H1 (cell line): ENCODE measurements at regions not wholly inside any gene's neighbourhood (a gene's known extent, or its start where the extent isn't known, plus 50 kb on each side); places are given as distances from the start of the nearest gene placed in this dataset.

Source experiments
- CTCF ChIA-PET: fragments of 300-600 bp; sonication (Branson Sonifier 250); formaldehyde crosslinking; loops from one replicate; lab custom pipeline; 2021; ENCODE audit not compliant: partially characterized antibody; lab: Charles Lee
- POLR2A ChIA-PET: fragments of 300-600 bp; sonication (Branson Sonifier 250); formaldehyde crosslinking; loops from one replicate; lab custom pipeline; 2021; ENCODE audit warnings: inconsistent platforms; ENCODE audit not compliant: partially characterized antibody; lab: Charles Lee
- DNase-seq, 2 experiments: peaks; one replicate each; pipeline versions ENCODE4 v3.0.0 to v3.0.0-alpha.2; 2010 to 2022; ENCODE audit warnings: low spot score in 2 of 2, low read depth in 1 of 2, mixed read lengths in 1 of 2
- FAIRE-seq: peaks from 2 replicates; lab custom pipeline; 2011; peaks lifted over from hg19 to GRCh38; lab: Jason Lieb, UNC
- H2AFZ ChIP-seq: 2 replicates; pipeline ENCODE4 v1.8.1; 2012; ENCODE audit warnings: low read length, inconsistent platforms
- H2AK5ac ChIP-seq: 2 replicates; pipeline ENCODE4 v1.6.1; 2013; ENCODE audit warnings: low read depth, low read length
- H2BK120ac ChIP-seq: replicated peaks from 2 replicates; pipeline ENCODE3; 2013; ENCODE audit warnings: low read depth, low read length, inconsistent platforms
- H2BK12ac ChIP-seq: 2 replicates; pipeline ENCODE4 v1.6.1; 2013; ENCODE audit warnings: low read depth, low read length
- H2BK15ac ChIP-seq: 2 replicates; pipeline ENCODE4 v1.6.1; 2013; ENCODE audit warnings: low read length
- H2BK20ac ChIP-seq: 2 replicates; pipeline ENCODE4 v1.6.1; 2013; ENCODE audit warnings: low read length
- H2BK5ac ChIP-seq: 2 replicates; pipeline ENCODE4 v1.6.1; 2013; ENCODE audit warnings: low read depth, low read length
- H3K14ac ChIP-seq: 2 replicates; pipeline ENCODE4 v1.6.1; 2013; ENCODE audit warnings: inconsistent platforms; ENCODE audit not compliant: insufficient read length
- H3K18ac ChIP-seq: 2 replicates; pipeline ENCODE4 v1.6.1; 2013; ENCODE audit warnings: low read length; ENCODE audit errors: extremely low read depth
- H3K23ac ChIP-seq: 2 replicates; pipeline ENCODE4 v1.6.1; 2013; ENCODE audit warnings: inconsistent platforms; ENCODE audit not compliant: insufficient read length
- H3K23me2 ChIP-seq: 2 replicates; pipeline ENCODE4 v1.6.1; 2013; ENCODE audit warnings: low read depth, low read length
- H3K27ac ChIP-seq: 2 replicates; pipeline ENCODE4 v1.6.1; 2011; ENCODE audit warnings: low read depth, low read length, inconsistent platforms
- H3K27me3 ChIP-seq, 4 experiments: replicated peaks in 1 of 4; 1 replicate in 1 of 4; 2 replicates in 3 of 4; pipeline versions ENCODE4 v1.6.1 to v1.8.1; 2011 to 2013; ENCODE audit warnings: low read length in 3 of 4, mild to moderate bottlenecking in 3 of 4, inconsistent platforms in 2 of 4, mixed read lengths in 2 of 4, moderate library complexity in 1 of 4; ENCODE audit not compliant: control insufficient read depth in 3 of 4, insufficient read depth in 3 of 4; ENCODE audit errors: extremely low read depth in 1 of 4
- H3K36me3 ChIP-seq, 4 experiments: 2 replicates each; pipeline versions ENCODE4 v1.6.1 to v1.8.1; 2011 to 2013; ENCODE audit warnings: mild to moderate bottlenecking in 4 of 4, low read length in 3 of 4, moderate library complexity in 2 of 4, control low read depth in 1 of 4, inconsistent platforms in 1 of 4; ENCODE audit not compliant: insufficient read depth in 4 of 4, control insufficient read depth in 2 of 4
- H3K4ac ChIP-seq: replicated peaks from 2 replicates; pipeline ENCODE3; 2013; ENCODE audit warnings: low read length, low read depth, mixed read lengths, inconsistent platforms; ENCODE audit not compliant: insufficient read length
- H3K4me1 ChIP-seq, 4 experiments: replicated peaks in 1 of 4; 1 replicate in 1 of 4; 2 replicates in 3 of 4; pipeline versions ENCODE4 v1.6.1 to v1.8.1; 2011 to 2013; ENCODE audit warnings: low read length in 3 of 4, inconsistent platforms in 2 of 4, mixed read lengths in 1 of 4; ENCODE audit not compliant: insufficient read depth in 4 of 4, control insufficient read depth in 3 of 4
- H3K4me2 ChIP-seq, 2 experiments: 2 replicates each; pipeline versions ENCODE4 v1.6.1 to v1.8.1; 2011 to 2013; ENCODE audit warnings: low read depth in 2 of 2, low read length in 2 of 2, control low read depth in 1 of 2, inconsistent platforms in 1 of 2, mild to moderate bottlenecking in 1 of 2; ENCODE audit not compliant: insufficient read depth in 1 of 2
- H3K4me3 ChIP-seq, 4 experiments: fragments of 200-600, 300-600 bp in 1 of 4; sonication (generic), shearing (Covaris generic), sonication (Bioruptor Twin) in 1 of 4; 2 replicates each; pipeline versions ENCODE4 v1.5.1 to v1.8.1; 2011 to 2016; ENCODE audit warnings: low read length in 4 of 4, low read depth in 3 of 4, control low read depth in 2 of 4, inconsistent platforms in 2 of 4, mild to moderate bottlenecking in 2 of 4, mixed read lengths in 1 of 4, moderate library complexity in 1 of 4; ENCODE audit not compliant: insufficient read depth in 2 of 4; ENCODE audit errors: extremely low read depth in 1 of 4
- H3K56ac ChIP-seq: replicated peaks from 2 replicates; pipeline ENCODE3; 2013; ENCODE audit warnings: low read depth, mild to moderate bottlenecking, mixed read lengths, low read length, inconsistent platforms; ENCODE audit not compliant: insufficient read length
- H3K79me1 ChIP-seq: 2 replicates; pipeline ENCODE4 v1.6.1; 2013; ENCODE audit warnings: low read depth, low read length, control low read depth
- H3K79me2 ChIP-seq, 2 experiments: 2 replicates each; pipeline versions ENCODE4 v1.6.1 to v1.8.1; 2012 to 2013; ENCODE audit warnings: low read length in 2 of 2, mild to moderate bottlenecking in 2 of 2, inconsistent platforms in 1 of 2; ENCODE audit not compliant: insufficient read depth in 2 of 2, control insufficient read depth in 1 of 2
- H3K9ac ChIP-seq, 4 experiments: replicated peaks in 1 of 4; 1 replicate in 1 of 4; 2 replicates in 3 of 4; pipeline versions ENCODE4 v1.6.1 to v1.8.1; 2011 to 2013; ENCODE audit warnings: low read depth in 3 of 4, low read length in 3 of 4, control low read depth in 2 of 4, mild to moderate bottlenecking in 2 of 4, moderate library complexity in 2 of 4, inconsistent platforms in 1 of 4; ENCODE audit errors: extremely low read depth in 1 of 4
- H3K9me3 ChIP-seq, 2 experiments: 2 replicates each; pipeline versions ENCODE4 v1.6.1 to v1.8.1; 2012 to 2013; ENCODE audit warnings: mild to moderate bottlenecking in 2 of 2, moderate library complexity in 2 of 2, control low read depth in 1 of 2, inconsistent platforms in 1 of 2, low read depth in 1 of 2, low read length in 1 of 2, mixed read lengths in 1 of 2; ENCODE audit not compliant: insufficient read depth in 2 of 2
- H4K20me1 ChIP-seq, 2 experiments: replicated peaks in 1 of 2; 2 replicates each; pipeline versions ENCODE3 to v1.8.1; 2011 to 2013; ENCODE audit warnings: inconsistent platforms in 2 of 2, low read length in 2 of 2, mild to moderate bottlenecking in 1 of 2; ENCODE audit not compliant: insufficient read depth in 2 of 2, control insufficient read depth in 1 of 2
- H4K5ac ChIP-seq: 2 replicates; pipeline ENCODE4 v1.6.1; 2013; ENCODE audit warnings: low read length, low read depth, mixed read lengths, inconsistent platforms; ENCODE audit not compliant: insufficient read length
- H4K8ac ChIP-seq: 2 replicates; pipeline ENCODE4 v1.8.0; 2013; ENCODE audit warnings: mild to moderate bottlenecking, moderate library complexity, low read length, inconsistent platforms; ENCODE audit not compliant: insufficient read depth; ENCODE audit errors: extremely low read depth
- H4K91ac ChIP-seq: replicated peaks from 2 replicates; pipeline ENCODE3; 2013; ENCODE audit warnings: low read length, mixed read lengths, inconsistent platforms; ENCODE audit not compliant: insufficient read length
- CEBPB ChIP-seq: IDR thresholded peaks from 2 replicates; pipeline ENCODE4 v1.6.1; 2012; ENCODE audit warnings: low read depth, low read length
- E2F6 ChIP-seq: IDR thresholded peaks from 2 replicates; pipeline ENCODE4 v1.6.1; 2012; ENCODE audit warnings: inconsistent platforms
- EP300 ChIP-seq, 2 experiments: IDR thresholded peaks; 1 replicate in 1 of 2; 2 replicates in 1 of 2; pipeline ENCODE4 v1.6.1; 2011 to 2012; ENCODE audit warnings: low read depth in 2 of 2, low read length in 2 of 2, mild to moderate bottlenecking in 2 of 2, borderline replicate concordance in 1 of 2, inconsistent platforms in 1 of 2, moderate library complexity in 1 of 2
- NANOG ChIP-seq: IDR thresholded peaks from 2 replicates; pipeline ENCODE4 v1.6.1; 2011; ENCODE audit warnings: low read length, low read depth, mild to moderate bottlenecking, inconsistent platforms; ENCODE audit not compliant: insufficient read depth, poor library complexity, severe bottlenecking
- RAD21 ChIP-seq, 2 experiments: IDR thresholded peaks in 1 of 2; conservative IDR thresholded peaks in 1 of 2; 2 replicates each; pipeline ENCODE4 v1.6.1; 2011; ENCODE audit warnings: low read depth in 2 of 2, low read length in 2 of 2, improper control_type of control experiment in 1 of 2, inconsistent platforms in 1 of 2, mild to moderate bottlenecking in 1 of 2, moderate library complexity in 1 of 2
- RBBP5 ChIP-seq: IDR thresholded peaks from 2 replicates; pipeline ENCODE4 v1.7.1; 2012; ENCODE audit warnings: low read depth, mild to moderate bottlenecking, inconsistent platforms, low read length, moderate library complexity, borderline replicate concordance
- SAP30 ChIP-seq: fragments of 300-600 bp; sonication (generic); IDR thresholded peaks from 2 replicates; pipeline ENCODE4 v1.7.1; 2012; ENCODE audit warnings: low read length, moderate library complexity, mild to moderate bottlenecking, inconsistent platforms; ENCODE audit not compliant: insufficient read depth, insufficient replicate concordance
- SP1 ChIP-seq: IDR thresholded peaks from 2 replicates; pipeline ENCODE4 v1.6.1; 2011; ENCODE audit warnings: low read depth, low read length
- SUZ12 ChIP-seq: fragments of 200-600 bp; sonication (generic); IDR thresholded peaks from 2 replicates; pipeline ENCODE4 v1.6.1; 2012; ENCODE audit warnings: mild to moderate bottlenecking, inconsistent platforms, low read length, moderate library complexity, mixed read lengths
- TAF7 ChIP-seq: optimal IDR thresholded peaks from 2 replicates; pipeline ENCODE3; 2011; ENCODE audit warnings: low read depth, mild to moderate bottlenecking, inconsistent platforms, low read length, moderate library complexity, borderline replicate concordance
- TBP ChIP-seq: IDR thresholded peaks from 2 replicates; pipeline ENCODE4 v1.6.1; 2011; ENCODE audit warnings: low read depth, low read length, improper control_type of control experiment
- YY1 ChIP-seq: IDR thresholded peaks from 2 replicates; pipeline ENCODE4 v1.6.1; 2011; ENCODE audit warnings: low read depth, mild to moderate bottlenecking, low read length
- ZNF274 ChIP-seq: IDR thresholded peaks from 2 replicates; pipeline ENCODE4 v1.7.0; 2012; ENCODE audit warnings: low read length, borderline replicate concordance; ENCODE audit errors: extremely low read depth
- WGBS, 2 experiments: shearing (Covaris generic) in 1 of 2; methylation state at CpG; one replicate each; pipeline versions ENCODE4 v1.1.6 to v1.1.7; 2013 to 2015; ENCODE audit warnings: low lambda C conversion rate in 2 of 2, mixed read lengths in 2 of 2, inconsistent platforms in 1 of 2, low coverage in 1 of 2, missing lambda C conversion rate in 1 of 2; ENCODE audit not compliant: insufficient replicate concordance in 2 of 2, insufficient coverage in 1 of 2, insufficient read length in 1 of 2; ENCODE audit errors: extremely low coverage in 1 of 2, missing lambda C conversion rate in 1 of 2; 5-methylcytosine and 5-hydroxymethylcytosine counted together

- H3K79me1 ChIP-seq: no peaks in the 10 kb centered on the region
- ChIA-PET POLR2A (no interaction called here), CTCF (no interaction called here)
- no peak overlapping the region for H2BK12ac ChIP-seq
- DNase-seq (no peak), FAIRE-seq (no peak)
- H3K4me3 ChIP-seq: no peak overlapping the region
- H2AK5ac ChIP-seq: no peak overlapping the region
- no peaks in the 10 kb centered on the region for H3K27me3 ChIP-seq
- H3K27ac ChIP-seq: no peak overlapping the region
- H4K91ac ChIP-seq: no peak overlapping the region
- H3K79me2 ChIP-seq: no peaks in the 10 kb centered on the region
- H3K18ac ChIP-seq: no peak overlapping the region
- H3K4ac ChIP-seq: no peak overlapping the region
- H2BK15ac ChIP-seq: no peak overlapping the region
- H3K56ac ChIP-seq: no peak overlapping the region
- no peak overlapping the region for H4K5ac ChIP-seq
- H3K4me2 ChIP-seq: no peak overlapping the region
- no peak overlapping the region for H2AFZ ChIP-seq
- H3K14ac ChIP-seq: no peak overlapping the region
- no peaks in the 10 kb centered on the region for H4K20me1 ChIP-seq
- H2BK120ac ChIP-seq: no peak overlapping the region
- H3K36me3 ChIP-seq: no peaks in the 10 kb centered on the region
- no peaks in the 10 kb centered on the region for H3K9me3 ChIP-seq
- H2BK5ac ChIP-seq: no peak overlapping the region
- no peaks in the 10 kb centered on the region for H3K4me1 ChIP-seq
- no peaks in the 10 kb centered on the region for H3K23me2 ChIP-seq
- no peak overlapping the region for H3K23ac ChIP-seq
- 62% methylated on average over 2 of the region's 2 CpGs; no CpG with 5 or more reads in 1 of the 2 experiments for WGBS, 2 experiments
- H2BK20ac ChIP-seq: no peak overlapping the region
- no peak overlapping the region for H4K8ac ChIP-seq
- no peak overlapping the region for H3K9ac ChIP-seq
- no peak for TF ChIP-seq CEBPB
- TF ChIP-seq SP1: no peak
- no peak for TF ChIP-seq RAD21 (IDR thresholded peaks at IDR 0.05 in 1 of 2, conservative IDR thresholded peaks at IDR 0.05 in 1 of 2; ENCODE audit: low read depth in 2 of 2, low read length in 2 of 2)
- TF ChIP-seq TAF7: no peak
- no peak for TF ChIP-seq SUZ12
- no peak for TF ChIP-seq E2F6
- TF ChIP-seq TBP: no peak
- TF ChIP-seq NANOG: no peak
- no peak for TF ChIP-seq EP300 (IDR thresholded peaks at IDR 0.05; ENCODE audit: borderline replicate concordance in 1 of 2, low read depth in 2 of 2, low read length in 2 of 2)
- no peak for TF ChIP-seq RBBP5
- no peak for TF ChIP-seq ZNF274
- TF ChIP-seq SAP30: no peak
- no peak for TF ChIP-seq YY1
Observed at GRCh38 chr11:96949464-96949863, 559.7 kb downstream of the JRKL start.
